ENCODE measurements at regions not wholly inside any gene's neighbourhood (a gene's known extent, or its start where the extent isn't known, plus 50 kb on each side); places are given as distances from the start of the nearest gene placed in this dataset.

DNA sequence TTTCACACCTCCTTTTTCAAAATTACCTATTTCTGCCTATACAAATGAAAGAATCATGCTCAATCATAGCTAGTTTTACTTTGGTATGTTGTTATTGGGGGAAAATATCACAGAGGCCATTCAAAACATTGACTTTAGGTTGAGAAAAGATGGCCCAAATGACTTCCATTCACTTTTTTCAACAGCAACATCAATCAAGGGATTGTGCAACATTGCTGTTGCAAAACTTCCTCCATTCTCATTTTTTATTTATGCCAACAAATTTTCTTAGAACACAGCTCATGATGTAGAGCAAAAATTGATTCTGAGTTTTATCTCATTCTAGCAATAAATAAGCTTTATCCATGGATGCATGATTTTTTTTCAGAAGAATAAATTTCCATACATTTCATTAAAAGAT is 93.6 kb upstream of the RORB start:
- BruUV-seq (replicated peaks) = no TSS peak
- no peak overlapping the region for H3K27ac ChIP-seq (ENCODE audit: insufficient read depth, low read depth, low read length)
- H3K27me3 ChIP-seq (ENCODE audit: control insufficient read depth in 2 of 2, insufficient read depth in 2 of 2, low read length in 2 of 2) = no peaks in the 10 kb centered on the region
- H3K4me1 ChIP-seq (ENCODE audit: control insufficient read depth, extremely low read depth, insufficient read depth, low read length) = no peaks in the 10 kb centered on the region
- CTCF ChIA-PET = no interaction called here
- no peaks in the 10 kb centered on the region for H4K20me1 ChIP-seq (replicated peaks; ENCODE audit: control insufficient read depth, extremely low read depth, insufficient read depth, low read length)
- H3K9me3 ChIP-seq (replicated peaks; ENCODE audit: control insufficient read depth, insufficient read depth, low read length) = no peaks in the 10 kb centered on the region
- no peak overlapping the region for H3K9ac ChIP-seq (replicated peaks; ENCODE audit: extremely low read depth, insufficient read depth, low read length)
- dilution Hi-C loops (cut with MboI; ENCODE audit: extremely low pct_ligation_motif_present, low sequenced_read_pairs) = no loop called here
- POLR2A ChIA-PET = no interaction called here
- no peak overlapping the region for H2AFZ ChIP-seq (ENCODE audit: low read depth, low read length)
- FAIRE-seq (no peak), DNase-seq (ENCODE audit: low read depth, low spot score) (no peak)
- H3K36me3 ChIP-seq (ENCODE audit: control insufficient read depth in 2 of 2, extremely low read depth in 1 of 2, insufficient read depth in 2 of 2, low read length in 2 of 2) = no peaks in the 10 kb centered on the region
- no peak overlapping the region for H3K4me3 ChIP-seq (replicated peaks in 1 of 3; ENCODE audit: insufficient read depth in 1 of 3, low read depth in 1 of 3, low read length in 3 of 3)
- intact Hi-C loops (cut with micrococcal nuclease) = no loop called here
- H3K79me2 ChIP-seq (ENCODE audit: control insufficient read depth, insufficient read depth, low read length) = no peaks in the 10 kb centered on the region
- no peak overlapping the region for H3K4me2 ChIP-seq (ENCODE audit: insufficient read depth, low read length)
- TF ChIP-seq EZH2 (IDR thresholded peaks at IDR 0.05; ENCODE audit: borderline replicate concordance, low read depth, low read length, severe bottlenecking) (no peak), POLR2AphosphoS5 (IDR thresholded peaks at IDR 0.05; ENCODE audit: insufficient read depth, low read depth, low read length) (no peak), JUN (IDR thresholded peaks at IDR 0.05; ENCODE audit: borderline replicate concordance, insufficient read depth, insufficient read length, low read depth) (no peak), POLR2A (IDR thresholded peaks at IDR 0.05; ENCODE audit: low read depth, low read length) (no peak), FOS (IDR thresholded peaks at IDR 0.05; ENCODE audit: borderline replicate concordance, insufficient read depth, low read length) (no peak)
- TF ChIP-seq, protein P1, sequence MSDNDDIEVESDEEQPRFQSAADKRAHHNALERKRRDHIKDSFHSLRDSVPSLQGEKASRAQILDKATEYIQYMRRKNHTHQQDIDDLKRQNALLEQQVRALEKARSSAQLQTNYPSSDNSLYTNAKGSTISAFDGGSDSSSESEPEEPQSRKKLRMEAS (IDR thresholded peaks at IDR 0.05; ENCODE audit: insufficient read depth, insufficient read length) = no peak
- TF ChIP-seq, protein P2, sequence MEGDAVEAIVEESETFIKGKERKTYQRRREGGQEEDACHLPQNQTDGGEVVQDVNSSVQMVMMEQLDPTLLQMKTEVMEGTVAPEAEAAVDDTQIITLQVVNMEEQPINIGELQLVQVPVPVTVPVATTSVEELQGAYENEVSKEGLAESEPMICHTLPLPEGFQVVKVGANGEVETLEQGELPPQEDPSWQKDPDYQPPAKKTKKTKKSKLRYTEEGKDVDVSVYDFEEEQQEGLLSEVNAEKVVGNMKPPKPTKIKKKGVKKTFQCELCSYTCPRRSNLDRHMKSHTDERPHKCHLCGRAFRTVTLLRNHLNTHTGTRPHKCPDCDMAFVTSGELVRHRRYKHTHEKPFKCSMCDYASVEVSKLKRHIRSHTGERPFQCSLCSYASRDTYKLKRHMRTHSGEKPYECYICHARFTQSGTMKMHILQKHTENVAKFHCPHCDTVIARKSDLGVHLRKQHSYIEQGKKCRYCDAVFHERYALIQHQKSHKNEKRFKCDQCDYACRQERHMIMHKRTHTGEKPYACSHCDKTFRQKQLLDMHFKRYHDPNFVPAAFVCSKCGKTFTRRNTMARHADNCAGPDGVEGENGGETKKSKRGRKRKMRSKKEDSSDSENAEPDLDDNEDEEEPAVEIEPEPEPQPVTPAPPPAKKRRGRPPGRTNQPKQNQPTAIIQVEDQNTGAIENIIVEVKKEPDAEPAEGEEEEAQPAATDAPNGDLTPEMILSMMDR (IDR thresholded peaks at IDR 0.05; ENCODE audit: extremely low read depth in 1 of 2, insufficient read depth in 1 of 2, low read depth in 1 of 2, low read length in 2 of 2) = no peak
- H3K9me1 ChIP-seq (replicated peaks; ENCODE audit: control insufficient read depth, extremely low read depth, insufficient read depth, low read length) = no peaks in the 10 kb centered on the region

Data from endothelial cell of umbilical vein (primary cell).